ENCODE measurements at regions not wholly inside any gene's neighbourhood (a gene's known extent, or its start where the extent isn't known, plus 50 kb on each side); places are given as distances from the start of the nearest gene placed in this dataset.

DNA sequence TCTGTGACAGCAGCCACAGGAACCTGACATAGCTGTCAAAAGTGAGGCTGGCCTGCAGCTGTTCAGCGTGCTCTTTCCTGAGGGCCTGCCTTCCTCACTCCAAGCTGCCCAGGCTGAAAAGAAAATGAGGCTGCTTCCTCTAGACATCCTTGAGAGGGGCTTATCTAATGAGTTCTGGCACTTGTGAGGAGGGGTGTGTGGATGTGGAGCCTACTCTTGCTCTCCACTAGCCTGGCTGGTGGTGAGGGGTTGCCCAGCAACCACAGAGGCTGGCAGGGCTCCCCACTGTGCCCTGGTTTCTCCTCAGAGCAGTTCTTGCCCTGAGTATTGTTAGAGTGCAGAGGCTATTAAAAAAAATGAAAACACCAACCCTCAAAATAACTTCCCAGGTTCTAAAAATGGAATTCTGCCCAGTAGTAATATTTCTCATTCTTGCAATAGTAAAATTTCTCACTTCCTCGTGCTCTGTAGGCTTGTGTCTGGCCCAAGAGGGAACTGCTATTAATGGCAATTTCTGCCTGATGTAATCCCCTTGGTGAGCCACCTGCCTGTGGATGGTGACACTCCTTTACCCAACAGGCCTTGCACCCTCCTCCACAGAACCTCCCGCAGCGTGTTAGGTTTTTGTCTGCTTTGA, 52.6 kb upstream of the EPS8L3 start:
- Histone ChIP-seq H3K4me2 (ENCODE audit: low read depth, low read length) (no peak overlapping the region), H3K27ac (ENCODE audit: insufficient read depth, low read length) (no peak overlapping the region), H3K4me1 (ENCODE audit: control insufficient read depth, insufficient read depth, low read length) (peaks cover 5% of the 10 kb centered on the region), H3K9me1 (ENCODE audit: insufficient read depth, low read length) (peaks cover 5% of the 10 kb centered on the region), H3K36me3 (ENCODE audit: control insufficient read depth, insufficient read depth, low read length) (no peaks in the 10 kb centered on the region), H3K4ac (ENCODE audit: low read depth, low read length) (no peak overlapping the region), H3K14ac (replicated peaks; ENCODE audit: low read depth, low read length) (no peak overlapping the region), H2BK20ac (ENCODE audit: low read depth, low read length) (no peak overlapping the region), H2AFZ (replicated peaks; ENCODE audit: low read length, poor library complexity) (peak overlapping the region; percentile 23), H2BK120ac (ENCODE audit: low read depth, low read length) (no peak overlapping the region), H3K56ac (ENCODE audit: extremely low read depth, insufficient read depth, low read length) (no peak overlapping the region), H2BK15ac (ENCODE audit: low read depth, low read length) (no peak overlapping the region), H3K9me3 (ENCODE audit: control insufficient read depth, insufficient read depth, low read length) (peaks cover 5% of the 10 kb centered on the region), H4K5ac (ENCODE audit: low read depth, low read length) (no peak overlapping the region), H4K91ac (ENCODE audit: insufficient read depth, low read depth, low read length) (no peak overlapping the region), H3K18ac (ENCODE audit: low read depth, low read length) (no peak overlapping the region), H4K8ac (ENCODE audit: low read depth in 2 of 2, low read length in 2 of 2) (no peak overlapping the region), H2BK5ac (ENCODE audit: low read depth, low read length, poor library complexity, severe bottlenecking) (no peak overlapping the region), H2AK9ac (replicated peaks; ENCODE audit: low read depth, low read length, poor library complexity) (no peak overlapping the region), H3K4me3 (ENCODE audit: insufficient read depth, low read depth, low read length) (no peak overlapping the region), H3K9ac (ENCODE audit: low read depth, low read length) (no peak overlapping the region), H4K20me1 (ENCODE audit: insufficient read depth, low read length) (no peaks in the 10 kb centered on the region), H3K23ac (ENCODE audit: low read depth, low read length) (no peak overlapping the region), H3K79me1 (ENCODE audit: low read depth in 1 of 2, low read length in 2 of 2) (no peaks in the 10 kb centered on the region), H2AK5ac (ENCODE audit: low read depth, low read length) (no peak overlapping the region), H3K27me3 (ENCODE audit: control insufficient read depth, insufficient read depth, low read length) (no peaks in the 10 kb centered on the region)
- no CpG with 5 or more reads among the region's 4 CpGs for WGBS, 2 experiments (ENCODE audit: extremely low coverage in 2 of 2, insufficient read length in 1 of 2)
- dilution Hi-C loops (cut with HindIII; ENCODE audit: low sequenced_read_pairs, unreplicated experiment) (no loop called here), intact Hi-C loops (cut with micrococcal nuclease) (no loop called here), in situ Hi-C loops (cut with MboI; ENCODE audit: low sequenced_read_pairs) (no loop called here)
- BruUV-seq (replicated peaks), result no TSS peak
- CTCF ChIA-PET, result no interaction called here
- POLR2A ChIA-PET (ENCODE audit: unreplicated experiment), result no interaction called here
- TF ChIP-seq BHLHE40 (IDR thresholded peaks at IDR 0.05; ENCODE audit: low read depth, low read length) (no peak), FOS (IDR thresholded peaks at IDR 0.05; ENCODE audit: low read depth, low read length) (no peak), RCOR1 (IDR thresholded peaks at IDR 0.05; ENCODE audit: insufficient replicate concordance, low read length) (no peak), MAFK (IDR thresholded peaks at IDR 0.05; ENCODE audit: low read depth, low read length) (no peak)
- TF ChIP-seq, protein P1, sequence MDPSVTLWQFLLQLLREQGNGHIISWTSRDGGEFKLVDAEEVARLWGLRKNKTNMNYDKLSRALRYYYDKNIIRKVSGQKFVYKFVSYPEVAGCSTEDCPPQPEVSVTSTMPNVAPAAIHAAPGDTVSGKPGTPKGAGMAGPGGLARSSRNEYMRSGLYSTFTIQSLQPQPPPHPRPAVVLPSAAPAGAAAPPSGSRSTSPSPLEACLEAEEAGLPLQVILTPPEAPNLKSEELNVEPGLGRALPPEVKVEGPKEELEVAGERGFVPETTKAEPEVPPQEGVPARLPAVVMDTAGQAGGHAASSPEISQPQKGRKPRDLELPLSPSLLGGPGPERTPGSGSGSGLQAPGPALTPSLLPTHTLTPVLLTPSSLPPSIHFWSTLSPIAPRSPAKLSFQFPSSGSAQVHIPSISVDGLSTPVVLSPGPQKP (IDR thresholded peaks at IDR 0.05; ENCODE audit: borderline replicate concordance, low read depth, low read length), result no peak
- no peak for ATAC-seq (ENCODE audit: low read depth)
- DNase-seq, result no peak
